GM12878 (cell line): ENCODE measurements at regions not wholly inside any gene's neighbourhood (a gene's known extent, or its start where the extent isn't known, plus 50 kb on each side); places are given as distances from the start of the nearest gene placed in this dataset.

Experiments
- ATAC-seq: fragments of 200-7000 bp; cut with Tn5 transposase; 3 replicates; pipeline ENCODE4 v1.9.1; 2020; ENCODE audit warnings: mild to moderate bottlenecking, moderate library complexity
- BruUV-seq: library from RNA; stranded (reverse); fragments of 400-500 nt; replicated peaks from 2 replicates; lab custom pipeline; 2021; lab: Mats Ljungman, UMichigan
- CTCF ChIA-PET: fragments of 300-600 bp; sonication (Branson Sonifier 250); formaldehyde crosslinking; extraction: SDS; loops from one replicate; lab custom pipeline; 2021; ENCODE audit warnings: inconsistent platforms; lab: Yijun Ruan, JAX
- POLR2A ChIA-PET: fragments of 350-600 bp; formaldehyde crosslinking; extraction: SDS; loops from one replicate; lab custom pipeline; 2021; ENCODE audit warnings: inconsistent platforms; lab: Charles Lee
- RAD21 ChIA-PET: fragments of 300-600 bp; sonication (Branson Sonifier 250); formaldehyde crosslinking; loops from one replicate; lab custom pipeline; 2023; ENCODE audit warnings: antibody characterized with exemption; ENCODE audit not compliant: unreplicated experiment; lab: Charles Lee
- SMC1A ChIA-PET: fragments of 300-600 bp; sonication (Branson Sonifier 250); formaldehyde crosslinking; loops from one replicate; lab custom pipeline; 2023; ENCODE audit not compliant: unreplicated experiment, uncharacterized antibody; lab: Charles Lee
- DNase-seq: peaks from one replicate; pipeline ENCODE4 v3.0.0-alpha.2; 2011; ENCODE audit warnings: low read depth, low spot score
- FAIRE-seq: peaks from 3 replicates; lab custom pipeline; 2011; peaks lifted over from hg19 to GRCh38; lab: Jason Lieb, UNC
- H2AFZ ChIP-seq: 2 replicates; pipeline ENCODE4 v1.6.0; 2011; ENCODE audit warnings: low read depth, low read length, control low read depth; ENCODE audit not compliant: control insufficient read depth
- H3K27ac ChIP-seq: 2 replicates; pipeline ENCODE4 v1.5.1; 2011; ENCODE audit warnings: control low read depth; ENCODE audit not compliant: control insufficient read depth, insufficient read depth
- H3K27me3 ChIP-seq, 2 experiments: replicated peaks in 1 of 2; 2 replicates each; pipeline versions ENCODE4 v1.6.0 to v1.6.1; 2011; ENCODE audit warnings: low read length in 1 of 2; ENCODE audit not compliant: control insufficient read depth in 2 of 2, insufficient read depth in 2 of 2
- H3K36me3 ChIP-seq, 2 experiments: 2 replicates each; pipeline ENCODE4 v1.5.1; 2011; ENCODE audit warnings: low read length in 1 of 2; ENCODE audit not compliant: control insufficient read depth in 2 of 2, insufficient read depth in 2 of 2
- H3K4me1 ChIP-seq: 2 replicates; pipeline ENCODE4 v1.6.1; 2011; ENCODE audit warnings: mild to moderate bottlenecking, low read length, moderate library complexity, mixed read lengths; ENCODE audit not compliant: control insufficient read depth, insufficient read depth
- H3K4me2 ChIP-seq: 2 replicates; pipeline ENCODE4 v1.6.0; 2011; ENCODE audit warnings: control low read depth; ENCODE audit not compliant: control insufficient read depth, insufficient read depth
- H3K4me3 ChIP-seq: fragments of 200-600 bp; sonication (generic); 2 replicates; pipeline ENCODE4 v1.5.1; 2016
- H3K79me2 ChIP-seq: 2 replicates; pipeline ENCODE4 v1.6.0; 2011; ENCODE audit warnings: low read length; ENCODE audit not compliant: control insufficient read depth, insufficient read depth
- H3K9ac ChIP-seq: 2 replicates; pipeline ENCODE4 v1.8.0; 2011; ENCODE audit warnings: low read length, control low read depth, mixed read lengths; ENCODE audit not compliant: control insufficient read depth, insufficient read depth
- H3K9me3 ChIP-seq: replicated peaks from 3 replicates; pipeline ENCODE4 v1.5.1; 2011; ENCODE audit warnings: mild to moderate bottlenecking, low read length; ENCODE audit not compliant: control insufficient read depth, insufficient read depth
- H4K20me1 ChIP-seq: 2 replicates; pipeline ENCODE4 v1.6.0; 2011; ENCODE audit not compliant: control insufficient read depth, insufficient read depth
- ATF3 ChIP-seq: IDR thresholded peaks from 2 replicates; pipeline ENCODE4 v1.6.1; 2011; ENCODE audit warnings: low read depth, mild to moderate bottlenecking, low read length, moderate library complexity, borderline replicate concordance; ENCODE audit errors: extremely low read depth
- BHLHE40 ChIP-seq, 2 experiments: fragments of 450-650 bp in 1 of 2; IDR thresholded peaks; 2 replicates each; pipeline ENCODE4 v1.6.1; 2011 to 2017; ENCODE audit warnings: low read depth in 2 of 2, borderline replicate concordance in 1 of 2, improper control_type of control experiment in 1 of 2, low read length in 1 of 2, mild to moderate bottlenecking in 1 of 2
- CBX3 ChIP-seq: fragments of 200-600 bp; sonication (generic); IDR thresholded peaks from 2 replicates; pipeline ENCODE4 v1.6.1; 2016; ENCODE audit warnings: low read depth, borderline replicate concordance
- CTCF ChIP-seq, 3 experiments: IDR thresholded peaks in 2 of 3; conservative IDR thresholded peaks in 1 of 3; 2 replicates each; pipeline ENCODE4 v1.5.1; 2011; ENCODE audit warnings: low read depth in 3 of 3, low read length in 3 of 3, mild to moderate bottlenecking in 3 of 3, control low read depth in 2 of 3, moderate library complexity in 2 of 3, inconsistent platforms in 1 of 3, mixed read lengths in 1 of 3; ENCODE audit not compliant: control insufficient read depth in 2 of 3, insufficient read depth in 1 of 3; ENCODE audit errors: extremely low read depth in 1 of 3
- PAX8 ChIP-seq: fragments of 450-650 bp; IDR thresholded peaks from 2 replicates; pipeline ENCODE4 v1.6.1; 2017; ENCODE audit warnings: mild to moderate bottlenecking, moderate library complexity
- PBX3 ChIP-seq: IDR thresholded peaks from 2 replicates; pipeline ENCODE4 v1.6.1; 2011; ENCODE audit warnings: mild to moderate bottlenecking, low read depth, low read length, moderate library complexity; ENCODE audit not compliant: insufficient replicate concordance
- SMAD5 ChIP-seq: IDR thresholded peaks from 2 replicates; pipeline ENCODE4 v1.6.1; 2016; ENCODE audit warnings: antibody characterized with exemption, low read depth
- TBL1XR1 ChIP-seq: IDR thresholded peaks from 2 replicates; pipeline ENCODE4 v1.6.1; 2012; ENCODE audit warnings: low read depth, low read length, improper control_type of control experiment
- WGBS: methylation state at CpG from one replicate; pipeline ENCODE4 v1.1.6; 2016; ENCODE audit warnings: low lambda C conversion rate; ENCODE audit not compliant: insufficient replicate concordance, insufficient coverage; ENCODE audit errors: missing lambda C conversion rate; 5-methylcytosine and 5-hydroxymethylcytosine counted together
- in situ Hi-C: fragments of 300-500 bp; cut with MboI; formaldehyde crosslinking; loops from 9 replicates; pipeline ENCODE4 v1.14.3; 2018; ENCODE audit warnings: mixed read lengths
- intact Hi-C: fragments of 100-400 bp; cut with micrococcal nuclease; formaldehyde crosslinking; loops from one replicate; pipeline ENCODE4 v1.14.2; 2022; ENCODE audit not compliant: unreplicated experiment

- no peak for ATAC-seq
- no peak overlapping the region for H3K4me3 ChIP-seq
- DNase-seq = no peak
- H3K4me1 ChIP-seq = no peaks in the 10 kb centered on the region
- no peaks in the 10 kb centered on the region for H4K20me1 ChIP-seq
- CTCF ChIA-PET = no interaction called here
- H3K9me3 ChIP-seq = no peaks in the 10 kb centered on the region
- in situ Hi-C loops (no loop called here), intact Hi-C loops (no loop called here)
- no peak overlapping the region for H3K4me2 ChIP-seq
- H3K36me3 ChIP-seq = no peaks in the 10 kb centered on the region
- H3K79me2 ChIP-seq = no peaks in the 10 kb centered on the region
- H3K27ac ChIP-seq = no peak overlapping the region
- TF ChIP-seq PBX3 (no peak), CBX3 (no peak), SMAD5 (no peak), PAX8 (no peak), CTCF (IDR thresholded peaks at IDR 0.05 in 2 of 3, conservative IDR thresholded peaks at IDR 0.05 in 1 of 3; ENCODE audit: control insufficient read depth in 2 of 3, extremely low read depth in 1 of 3, insufficient read depth in 1 of 3, low read depth in 3 of 3, low read length in 3 of 3) (no peak), TBL1XR1 (no peak), ATF3 (no peak), BHLHE40 (IDR thresholded peaks at IDR 0.05; ENCODE audit: borderline replicate concordance in 1 of 2, low read depth in 2 of 2, low read length in 1 of 2) (no peak)
- SMC1A ChIA-PET = no interaction called here
- no peak for FAIRE-seq
- H3K9ac ChIP-seq = no peak overlapping the region
- BruUV-seq = no TSS peak
- RAD21 ChIA-PET = no interaction called here
- H2AFZ ChIP-seq = no peak overlapping the region
- WGBS = 71% methylated on average over 24 of the region's 29 CpGs
- no peaks in the 10 kb centered on the region for H3K27me3 ChIP-seq
- POLR2A ChIA-PET = no interaction called here
These were observed 325.6 kb downstream of the ACTL7B start for GRCh38 chr9:108530141-108530540.
